Right atrium auricular region (tissue), 2 donors: ENCODE measurements at regions not wholly inside any gene's neighbourhood (a gene's known extent, or its start where the extent isn't known, plus 50 kb on each side); places are given as distances from the start of the nearest gene placed in this dataset.

Source experiments
- DNase-seq: peaks from one replicate; pipeline ENCODE4 v3.0.0-alpha.2; 2019; ENCODE audit warnings: low spot score
- H3K27ac ChIP-seq, 2 donors: fragments of 200-600 bp; sonication (generic); 1 replicate in 1 of 2; 2 replicates in 1 of 2; pipeline ENCODE4 v1.5.1; 2016 to 2019
- H3K27me3 ChIP-seq, 2 donors: fragments of 200-600 bp; sonication (generic); one replicate each; pipeline versions ENCODE4 v1.5.1 to v1.6.0; 2017 to 2019
- H3K36me3 ChIP-seq: fragments of 200-600 bp; sonication (generic); one replicate; pipeline ENCODE4 v1.5.1; 2016
- H3K4me1 ChIP-seq, 2 donors: fragments of 200-600 bp; sonication (generic); one replicate each; pipeline versions ENCODE4 v1.5.1 to v1.6.0; 2017 to 2019
- H3K4me3 ChIP-seq, 2 donors: fragments of 200-600 bp; sonication (generic); 1 replicate in 1 of 2; 2 replicates in 1 of 2; pipeline ENCODE4 v1.5.1; 2017 to 2019; ENCODE audit warnings: mild to moderate bottlenecking in 1 of 2, moderate library complexity in 1 of 2
- H3K9me3 ChIP-seq, 2 donors: fragments of 200-600 bp; sonication (generic); one replicate each; pipeline ENCODE4 v1.5.1; 2019
- CTCF ChIP-seq, 2 donors: fragments of 200-600 bp; sonication (generic); IDR thresholded peaks; one replicate each; pipeline ENCODE4 v1.5.1; 2019; ENCODE audit warnings: antibody characterized with exemption in 2 of 2

GRCh38 chr13:53198736-53199135 lies 170.1 kb downstream of the OLFM4 start:
- Histone ChIP-seq H3K4me3 (no peak overlapping the region), H3K27me3 (peaks cover 3 to 14% of the 10 kb centered on the region in 2 donors), H3K9me3 (no peaks in the 10 kb centered on the region), H3K27ac (no peak overlapping the region), H3K4me1 (no peaks in the 10 kb centered on the region), H3K36me3 (no peaks in the 10 kb centered on the region)
- no peak for TF ChIP-seq CTCF (IDR thresholded peaks at IDR 0.05)
- DNase-seq, result no peak

- Histone ChIP-seq H3K36me3 (no peaks in the 10 kb centered on the region), H3K9me3 (no peaks in the 10 kb centered on the region), H3K4me3 (no peak overlapping the region), H3K27me3 (peaks cover 3 to 14% of the 10 kb centered on the region in 2 donors), H3K4me1 (no peaks in the 10 kb centered on the region), H3K27ac (no peak overlapping the region)
- no peak for DNase-seq
- TF ChIP-seq CTCF (IDR thresholded peaks at IDR 0.05), result no peak
Measured at GRCh38 chr13:53200075-53200474, 171.5 kb downstream of the OLFM4 start.

GRCh38 chr13:53200498-53201453 lies 172.2 kb downstream of the OLFM4 start:
- peaks cover 3 to 14% of the 10 kb centered on the region in 2 donors for H3K27me3 ChIP-seq
- H3K4me3 ChIP-seq, result no peak overlapping the region
- no peak overlapping the region for H3K27ac ChIP-seq
- H3K36me3 ChIP-seq, result no peaks in the 10 kb centered on the region
- peak in 1 of 2 donors; percentile 65 for TF ChIP-seq CTCF (IDR thresholded peaks at IDR 0.05)
- no peaks in the 10 kb centered on the region for H3K4me1 ChIP-seq
- no peak for DNase-seq
- no peaks in the 10 kb centered on the region for H3K9me3 ChIP-seq

GRCh38 chr13:53201454-53202225 lies 173.0 kb downstream of the OLFM4 start:
- Histone ChIP-seq H3K27ac (no peak overlapping the region), H3K4me3 (no peak overlapping the region), H3K27me3 (peaks cover 3 to 14% of the 10 kb centered on the region in 2 donors), H3K4me1 (no peaks in the 10 kb centered on the region), H3K36me3 (no peaks in the 10 kb centered on the region), H3K9me3 (no peaks in the 10 kb centered on the region)
- DNase-seq, result no peak
- TF ChIP-seq CTCF (IDR thresholded peaks at IDR 0.05), result peak in 1 of 2 donors; percentile 29

- TF ChIP-seq CTCF (IDR thresholded peaks at IDR 0.05), result no peak
- Histone ChIP-seq H3K4me3 (no peak overlapping the region), H3K27me3 (peaks cover 3 to 14% of the 10 kb centered on the region in 2 donors)
Measured at GRCh38 chr13:53204598-53204997, 176.0 kb downstream of the OLFM4 start.

More at GRCh38 chr13:53204598-53204997, 176.0 kb downstream of the OLFM4 start:
- Histone ChIP-seq H3K4me1 (no peaks in the 10 kb centered on the region), H3K9me3 (no peaks in the 10 kb centered on the region), H3K36me3 (no peaks in the 10 kb centered on the region), H3K27ac (no peak overlapping the region)
- no peak for DNase-seq
